Prostate gland (tissue), 2 donors: ENCODE measurements at regions not wholly inside any gene's neighbourhood (a gene's known extent, or its start where the extent isn't known, plus 50 kb on each side); places are given as distances from the start of the nearest gene placed in this dataset.

Experiments used
- POLR2A ChIP-seq: fragments of 450-650 bp; IDR thresholded peaks from one replicate; pipeline ENCODE4 v1.6.1; 2016; ENCODE audit warnings: antibody characterized with exemption, mild to moderate bottlenecking
- TF ChIP-seq, protein P1 (sequence below), 4 experiments: fragments of 200-600 bp in 2 of 4; fragments of 450-650 bp in 2 of 4; sonication (generic) in 2 of 4; IDR thresholded peaks; 1 replicate in 3 of 4; 2 replicates in 1 of 4; pipeline ENCODE4 v1.5.1; 2016 to 2019; ENCODE audit warnings: antibody characterized with exemption in 4 of 4, mild to moderate bottlenecking in 2 of 4, moderate library complexity in 2 of 4

DNA sequence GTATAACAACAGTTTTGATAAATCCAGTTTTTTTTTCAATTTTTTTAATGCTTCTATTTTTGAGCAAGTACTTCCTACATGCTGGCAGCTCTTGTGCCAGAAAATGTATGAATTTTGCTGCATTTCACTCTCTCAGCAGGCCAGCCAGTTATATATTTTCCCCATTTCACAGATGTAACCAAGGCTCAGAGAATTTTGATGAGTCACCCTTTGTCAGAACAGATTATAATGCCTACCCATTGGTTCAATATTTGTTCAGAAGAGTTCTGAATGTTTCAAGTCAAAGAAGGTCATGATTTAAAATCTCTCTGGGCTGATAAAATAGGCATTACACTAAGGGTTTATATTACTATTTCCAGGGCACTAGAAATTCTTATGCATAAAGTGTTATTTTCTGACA lies 452.2 kb downstream of the RWDD3 start:
- TF ChIP-seq, protein P1, sequence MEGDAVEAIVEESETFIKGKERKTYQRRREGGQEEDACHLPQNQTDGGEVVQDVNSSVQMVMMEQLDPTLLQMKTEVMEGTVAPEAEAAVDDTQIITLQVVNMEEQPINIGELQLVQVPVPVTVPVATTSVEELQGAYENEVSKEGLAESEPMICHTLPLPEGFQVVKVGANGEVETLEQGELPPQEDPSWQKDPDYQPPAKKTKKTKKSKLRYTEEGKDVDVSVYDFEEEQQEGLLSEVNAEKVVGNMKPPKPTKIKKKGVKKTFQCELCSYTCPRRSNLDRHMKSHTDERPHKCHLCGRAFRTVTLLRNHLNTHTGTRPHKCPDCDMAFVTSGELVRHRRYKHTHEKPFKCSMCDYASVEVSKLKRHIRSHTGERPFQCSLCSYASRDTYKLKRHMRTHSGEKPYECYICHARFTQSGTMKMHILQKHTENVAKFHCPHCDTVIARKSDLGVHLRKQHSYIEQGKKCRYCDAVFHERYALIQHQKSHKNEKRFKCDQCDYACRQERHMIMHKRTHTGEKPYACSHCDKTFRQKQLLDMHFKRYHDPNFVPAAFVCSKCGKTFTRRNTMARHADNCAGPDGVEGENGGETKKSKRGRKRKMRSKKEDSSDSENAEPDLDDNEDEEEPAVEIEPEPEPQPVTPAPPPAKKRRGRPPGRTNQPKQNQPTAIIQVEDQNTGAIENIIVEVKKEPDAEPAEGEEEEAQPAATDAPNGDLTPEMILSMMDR (IDR thresholded peaks at IDR 0.05) = no peak
- TF ChIP-seq POLR2A = no peak
